ENCODE measurements at regions not wholly inside any gene's neighbourhood (a gene's known extent, or its start where the extent isn't known, plus 50 kb on each side); places are given as distances from the start of the nearest gene placed in this dataset.

DNA sequence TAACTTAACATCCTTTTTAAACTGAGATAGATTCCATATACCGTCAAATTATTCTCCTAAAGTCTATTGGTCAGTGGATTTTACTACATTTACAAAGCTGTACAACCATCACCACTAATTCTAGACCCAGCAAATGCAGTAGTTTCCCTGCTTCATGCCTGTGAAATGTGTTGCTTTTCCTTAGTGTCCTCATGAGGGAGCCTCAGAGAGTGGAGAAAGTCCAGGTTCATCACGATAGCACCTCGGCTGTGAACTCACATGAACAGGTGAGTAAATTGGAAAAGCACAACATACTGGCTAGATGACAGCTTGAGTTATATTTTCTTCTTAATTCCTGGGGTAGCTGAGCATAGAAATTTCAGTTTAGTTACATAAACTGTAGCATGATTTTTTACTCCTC, 653.7 kb downstream of the MTRR start (continued):
- TF ChIP-seq REST (IDR thresholded peaks at IDR 0.05; ENCODE audit: low read depth) (no peak), CEBPB (IDR thresholded peaks at IDR 0.05; ENCODE audit: low read depth) (no peak), EZH2phosphoT487 (IDR thresholded peaks at IDR 0.05; ENCODE audit: borderline replicate concordance) (no peak), FOSL1 (IDR thresholded peaks at IDR 0.05; ENCODE audit: low read depth) (no peak), ZNF274 (IDR thresholded peaks at IDR 0.05; ENCODE audit: low read depth, low read length) (no peak)

DNA sequence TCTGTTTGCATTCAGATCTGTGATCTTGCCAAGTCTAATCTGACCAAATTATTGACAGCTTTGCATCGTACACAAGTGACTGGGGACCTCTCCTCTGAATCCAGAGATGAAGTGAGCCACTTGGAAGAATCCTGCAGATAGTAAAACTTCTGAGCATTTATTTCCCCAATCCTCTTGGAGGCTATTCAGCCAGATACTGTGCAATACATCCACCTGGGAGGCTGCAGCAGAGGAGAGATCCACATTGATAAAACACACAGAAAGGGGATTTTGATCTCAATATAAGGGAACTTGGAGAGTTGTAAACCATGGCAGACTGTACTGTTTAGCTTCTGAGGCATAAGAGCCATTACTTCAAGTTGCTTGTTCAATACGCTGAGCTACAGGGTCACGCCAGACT, 654.6 kb downstream of the MTRR start:
- no peak for ATAC-seq
- Histone ChIP-seq H3K9me3 (ENCODE audit: control insufficient read depth in 1 of 2, insufficient read depth in 1 of 2, low read depth in 1 of 2, low read length in 2 of 2) (peaks cover 5 to 20% of the 10 kb centered on the region in 2 experiments; a peak in 2 of 4 replicates), H3K9ac (ENCODE audit: low read length) (no peak overlapping the region), H2AFZ (ENCODE audit: low read depth, low read length, poor library complexity, severe bottlenecking) (no peak overlapping the region), H4K20me1 (ENCODE audit: insufficient read depth) (no peaks in the 10 kb centered on the region), H3K4me3 (replicated peaks in 1 of 2; ENCODE audit: low read depth in 1 of 2, low read length in 2 of 2) (no peak overlapping the region), H3K27me3 (ENCODE audit: insufficient read depth, low read length) (no peaks in the 10 kb centered on the region), H3K79me2 (ENCODE audit: insufficient read depth, low read length) (no peaks in the 10 kb centered on the region), H3K36me3 (ENCODE audit: control insufficient read depth in 1 of 2, insufficient read depth in 2 of 2, low read length in 2 of 2) (no peaks in the 10 kb centered on the region), H3K4me2 (ENCODE audit: low read length) (no peak overlapping the region), H3K27ac (ENCODE audit: low read depth, low read length) (no peak overlapping the region), H3K9me2 (ENCODE audit: insufficient read depth) (no peaks in the 10 kb centered on the region), H3K4me1 (ENCODE audit: control insufficient read depth in 1 of 2, insufficient read depth in 2 of 2, low read length in 2 of 2) (no peaks in the 10 kb centered on the region)
- BruUV-seq (replicated peaks): no TSS peak
- RAD21 ChIA-PET (ENCODE audit: low non-redundant PET in 1 of 2, low total read pairs in 2 of 2, uncharacterized antibody in 2 of 2, unreplicated experiment in 2 of 2): no interaction called here
- intact Hi-C loops (cut with micrococcal nuclease): no loop called here
- no peak for DNase-seq (ENCODE audit: low read depth, low spot score)
- POLR2A ChIA-PET: no interaction called here
- CTCF ChIA-PET: no interaction called here
- no peak for TF ChIP-seq TCF7L2 (IDR thresholded peaks at IDR 0.05; ENCODE audit: borderline replicate concordance, extremely low read depth, insufficient read depth, insufficient read length)
- no peak for TF ChIP-seq SIN3A (IDR thresholded peaks at IDR 0.05; ENCODE audit: low read depth)
- no peak for TF ChIP-seq CBX3 (IDR thresholded peaks at IDR 0.05; ENCODE audit: low read depth)
- TF ChIP-seq, protein P1, sequence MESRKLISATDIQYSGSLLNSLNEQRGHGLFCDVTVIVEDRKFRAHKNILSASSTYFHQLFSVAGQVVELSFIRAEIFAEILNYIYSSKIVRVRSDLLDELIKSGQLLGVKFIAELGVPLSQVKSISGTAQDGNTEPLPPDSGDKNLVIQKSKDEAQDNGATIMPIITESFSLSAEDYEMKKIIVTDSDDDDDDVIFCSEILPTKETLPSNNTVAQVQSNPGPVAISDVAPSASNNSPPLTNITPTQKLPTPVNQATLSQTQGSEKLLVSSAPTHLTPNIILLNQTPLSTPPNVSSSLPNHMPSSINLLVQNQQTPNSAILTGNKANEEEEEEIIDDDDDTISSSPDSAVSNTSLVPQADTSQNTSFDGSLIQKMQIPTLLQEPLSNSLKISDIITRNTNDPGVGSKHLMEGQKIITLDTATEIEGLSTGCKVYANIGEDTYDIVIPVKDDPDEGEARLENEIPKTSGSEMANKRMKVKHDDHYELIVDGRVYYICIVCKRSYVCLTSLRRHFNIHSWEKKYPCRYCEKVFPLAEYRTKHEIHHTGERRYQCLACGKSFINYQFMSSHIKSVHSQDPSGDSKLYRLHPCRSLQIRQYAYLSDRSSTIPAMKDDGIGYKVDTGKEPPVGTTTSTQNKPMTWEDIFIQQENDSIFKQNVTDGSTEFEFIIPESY (IDR thresholded peaks at IDR 0.05; ENCODE audit: extremely low read depth, insufficient replicate concordance, low read length): no peak
- no peak for TF ChIP-seq EZH2phosphoT487 (IDR thresholded peaks at IDR 0.05; ENCODE audit: borderline replicate concordance)
- TF ChIP-seq MAX (IDR thresholded peaks at IDR 0.05): no peak
- no peak for TF ChIP-seq SP1 (IDR thresholded peaks at IDR 0.05; ENCODE audit: low read depth)
- TF ChIP-seq REST (IDR thresholded peaks at IDR 0.05; ENCODE audit: low read depth): no peak
- TF ChIP-seq CEBPB (IDR thresholded peaks at IDR 0.05; ENCODE audit: low read depth): no peak
- TF ChIP-seq YY1 (IDR thresholded peaks at IDR 0.05; ENCODE audit: extremely low read depth, insufficient replicate concordance, low read depth, low read length): no peak
- TF ChIP-seq EZH2 (IDR thresholded peaks at IDR 0.05): no peak
- no peak for TF ChIP-seq ZFX (IDR thresholded peaks at IDR 0.05)
- TF ChIP-seq FOSL1 (IDR thresholded peaks at IDR 0.05; ENCODE audit: low read depth): no peak
- TF ChIP-seq RAD21 (IDR thresholded peaks at IDR 0.05; ENCODE audit: low read depth): no peak
